ENCODE measurements at regions not wholly inside any gene's neighbourhood (a gene's known extent, or its start where the extent isn't known, plus 50 kb on each side); places are given as distances from the start of the nearest gene placed in this dataset.

DNA sequence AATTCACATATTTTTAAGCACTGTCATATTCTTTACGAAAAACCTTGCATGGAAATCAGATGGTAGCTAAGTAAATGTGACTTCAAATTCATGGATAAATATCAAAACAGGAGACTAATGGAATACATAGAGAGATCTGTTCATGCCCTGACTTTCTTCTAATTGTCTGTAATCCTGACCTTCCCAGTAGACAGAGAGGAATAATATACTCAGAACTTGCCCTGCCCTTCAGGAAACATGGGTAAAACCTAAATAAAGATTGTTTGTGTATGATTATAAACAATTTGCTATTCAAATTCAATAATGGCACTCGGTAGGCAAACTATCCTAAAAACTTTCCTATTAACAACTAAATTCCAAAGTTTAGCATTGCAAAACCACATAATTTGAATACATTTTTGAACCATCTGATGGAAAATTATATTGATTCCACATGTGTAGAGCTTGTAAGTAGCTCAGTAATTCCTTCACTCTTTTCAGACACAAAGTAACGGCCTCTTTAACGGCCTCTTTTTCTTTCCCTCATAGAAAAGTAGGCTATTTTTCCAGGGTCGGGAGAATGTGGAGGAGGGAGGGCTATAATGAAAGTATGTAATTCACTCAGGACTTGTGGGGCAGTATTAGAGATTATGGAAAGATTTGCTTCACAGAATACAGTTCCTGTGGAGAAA, 227.6 kb downstream of the ALDH8A1 start:
- H3K27ac Mint-ChIP-seq, result no peak overlapping the region
- no peak overlapping the region for H3K4me3 Mint-ChIP-seq
- no peaks in the 10 kb centered on the region for H3K9me3 Mint-ChIP-seq
- H3K4me1 Mint-ChIP-seq, result no peaks in the 10 kb centered on the region
- no peaks in the 10 kb centered on the region for H3K36me3 Mint-ChIP-seq
- H3K27me3 Mint-ChIP-seq, result peaks cover 3% of the 10 kb centered on the region

DNA sequence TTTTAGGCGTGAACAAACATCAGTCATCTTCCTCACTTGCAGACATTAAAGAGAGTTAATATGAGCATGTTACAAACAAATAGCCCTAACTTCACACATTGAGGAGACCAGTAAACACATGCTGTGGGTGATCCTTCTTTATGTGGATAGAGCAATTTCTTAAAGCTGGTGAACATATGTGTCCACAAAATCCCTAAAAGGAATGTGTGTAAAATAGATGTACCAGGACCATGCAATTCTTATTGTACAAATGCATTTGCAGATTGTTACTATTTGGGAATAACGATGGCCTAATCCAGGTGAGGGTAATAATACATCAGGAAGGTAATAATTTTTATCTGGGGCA, 228.9 kb downstream of the ALDH8A1 start:
- no peak overlapping the region for H3K27ac Mint-ChIP-seq
- no peaks in the 10 kb centered on the region for H3K4me1 Mint-ChIP-seq
- no peak overlapping the region for H3K4me3 Mint-ChIP-seq
- H3K9me3 Mint-ChIP-seq, result no peaks in the 10 kb centered on the region
- no peaks in the 10 kb centered on the region for H3K27me3 Mint-ChIP-seq
- H3K36me3 Mint-ChIP-seq, result no peaks in the 10 kb centered on the region

DNA sequence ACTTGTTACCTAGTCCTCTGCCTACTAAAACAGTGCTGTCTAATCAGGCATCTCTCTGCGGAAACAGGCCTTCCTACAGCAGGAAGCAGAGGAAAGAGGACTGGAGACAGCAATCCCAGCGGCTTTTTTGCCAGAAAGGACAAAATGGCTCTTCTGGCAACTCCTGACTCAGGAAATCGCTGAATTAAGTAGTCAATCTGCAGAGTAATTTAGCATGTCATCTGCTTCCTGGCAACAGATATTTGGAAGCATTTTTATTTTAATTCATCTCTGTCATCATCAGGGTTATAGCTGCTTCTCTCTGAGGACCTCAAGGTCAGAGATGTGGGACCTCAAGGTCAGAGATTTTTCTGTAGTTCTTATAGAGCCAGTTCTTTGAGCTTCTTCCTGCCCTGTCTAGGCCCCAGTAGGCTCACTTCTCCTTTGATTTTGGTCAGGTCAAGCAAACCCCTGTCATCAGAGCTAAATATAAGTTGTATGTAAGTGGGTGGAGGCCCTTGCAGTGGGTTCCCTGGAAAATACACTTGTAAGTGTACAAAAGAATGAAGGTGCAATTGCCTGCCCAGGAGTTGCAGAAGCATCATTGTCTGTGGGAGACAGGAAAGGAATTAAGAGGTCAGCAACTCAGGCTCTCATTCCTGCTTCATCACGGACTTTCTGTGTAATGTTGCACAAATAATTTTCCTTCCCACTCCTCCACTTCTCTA, 229.4 kb downstream of the ALDH8A1 start:
- Mint-ChIP-seq H3K4me1 (no peaks in the 10 kb centered on the region), H3K27me3 (no peaks in the 10 kb centered on the region), H3K9me3 (no peaks in the 10 kb centered on the region), H3K36me3 (no peaks in the 10 kb centered on the region), H3K4me3 (no peak overlapping the region), H3K27ac (no peak overlapping the region)

DNA sequence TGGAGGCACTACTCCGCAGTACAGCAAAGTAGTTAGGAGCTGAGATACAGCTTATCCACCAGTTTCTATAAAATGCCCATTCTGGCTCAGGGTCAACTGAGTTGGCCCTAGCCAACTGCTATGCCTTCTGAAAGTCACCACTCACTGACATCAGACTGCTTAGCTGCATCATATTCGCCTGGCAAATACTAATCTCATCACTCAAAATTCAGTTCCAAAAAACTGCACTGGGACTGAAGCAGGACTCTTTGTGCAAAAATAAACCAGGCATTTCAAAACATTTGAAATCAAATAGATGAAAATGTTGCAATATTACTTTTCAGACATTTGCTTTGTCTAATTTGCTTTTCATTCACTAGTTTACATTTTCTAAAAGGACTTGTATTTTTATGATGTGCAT, 230.0 kb downstream of the ALDH8A1 start:
- Mint-ChIP-seq H3K27me3 (no peaks in the 10 kb centered on the region), H3K9me3 (no peaks in the 10 kb centered on the region), H3K27ac (no peak overlapping the region), H3K36me3 (no peaks in the 10 kb centered on the region), H3K4me3 (no peak overlapping the region), H3K4me1 (no peaks in the 10 kb centered on the region)

DNA sequence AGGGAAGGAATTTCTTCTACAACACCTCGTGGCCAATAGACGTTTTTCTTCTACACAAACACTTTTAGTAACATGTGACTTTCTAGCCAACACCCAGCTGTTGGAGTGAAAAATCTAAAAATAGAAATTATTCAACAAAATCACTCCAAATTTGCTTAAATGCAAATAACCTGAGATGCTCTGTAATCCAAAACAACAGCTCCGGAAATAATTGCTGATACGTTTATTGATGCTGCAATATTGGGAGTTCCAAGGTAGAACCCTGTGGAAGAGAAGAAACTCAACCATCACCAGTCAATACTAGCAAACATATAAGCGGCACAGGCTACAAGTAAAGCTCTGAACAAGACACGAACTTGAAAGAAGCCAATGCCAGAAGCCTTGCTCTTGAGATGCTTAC, 230.6 kb downstream of the ALDH8A1 start:
- H3K36me3 Mint-ChIP-seq, result no peaks in the 10 kb centered on the region
- no peaks in the 10 kb centered on the region for H3K27me3 Mint-ChIP-seq
- H3K9me3 Mint-ChIP-seq, result no peaks in the 10 kb centered on the region
- H3K4me1 Mint-ChIP-seq, result peaks cover 5% of the 10 kb centered on the region
- H3K27ac Mint-ChIP-seq, result no peak overlapping the region
- no peak overlapping the region for H3K4me3 Mint-ChIP-seq

GRCh38 chr6:134714679-134715078, 235.2 kb downstream of the ALDH8A1 start:
- Mint-ChIP-seq H3K4me3 (no peak overlapping the region), H3K36me3 (no peaks in the 10 kb centered on the region), H3K4me1 (peaks cover 9% of the 10 kb centered on the region), H3K27me3 (peaks cover 2% of the 10 kb centered on the region), H3K9me3 (no peaks in the 10 kb centered on the region), H3K27ac (no peak overlapping the region)

DNA sequence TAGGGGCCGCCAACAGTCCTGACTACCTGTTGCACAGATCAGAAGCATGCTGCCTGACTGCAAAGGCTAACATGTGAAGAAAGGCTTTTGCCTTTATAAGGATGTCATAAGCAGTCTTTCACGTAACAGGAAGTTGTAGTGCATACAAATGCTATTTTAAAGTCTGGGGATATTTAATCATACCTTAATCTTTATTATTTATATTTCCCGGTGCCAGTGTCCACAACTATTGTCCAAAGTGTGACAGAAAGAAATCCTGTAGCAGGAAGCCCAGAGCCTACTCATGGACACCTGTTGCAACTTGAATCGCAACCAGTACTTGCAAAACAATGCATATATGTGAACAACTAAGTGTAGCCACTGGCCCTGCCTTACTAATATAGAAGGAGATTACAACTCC, 235.8 kb downstream of the ALDH8A1 start:
- H3K27me3 Mint-ChIP-seq, result peaks cover 2% of the 10 kb centered on the region
- no peak overlapping the region for H3K4me3 Mint-ChIP-seq
- H3K9me3 Mint-ChIP-seq, result no peaks in the 10 kb centered on the region
- no peak overlapping the region for H3K27ac Mint-ChIP-seq
- H3K4me1 Mint-ChIP-seq, result peaks cover 9% of the 10 kb centered on the region
- H3K36me3 Mint-ChIP-seq, result no peaks in the 10 kb centered on the region

- Mint-ChIP-seq H3K27me3 (peaks cover 2% of the 10 kb centered on the region), H3K4me1 (peaks cover 9% of the 10 kb centered on the region), H3K9me3 (no peaks in the 10 kb centered on the region), H3K36me3 (no peaks in the 10 kb centered on the region), H3K4me3 (no peak overlapping the region), H3K27ac (no peak overlapping the region)
Observed at GRCh38 chr6:134712311-134712710, 237.6 kb downstream of the ALDH8A1 start.

GRCh38 chr6:134708079-134708478, 241.8 kb downstream of the ALDH8A1 start:
- Mint-ChIP-seq H3K9me3 (no peaks in the 10 kb centered on the region), H3K4me3 (no peak overlapping the region), H3K27me3 (peaks cover 10% of the 10 kb centered on the region)

DNA sequence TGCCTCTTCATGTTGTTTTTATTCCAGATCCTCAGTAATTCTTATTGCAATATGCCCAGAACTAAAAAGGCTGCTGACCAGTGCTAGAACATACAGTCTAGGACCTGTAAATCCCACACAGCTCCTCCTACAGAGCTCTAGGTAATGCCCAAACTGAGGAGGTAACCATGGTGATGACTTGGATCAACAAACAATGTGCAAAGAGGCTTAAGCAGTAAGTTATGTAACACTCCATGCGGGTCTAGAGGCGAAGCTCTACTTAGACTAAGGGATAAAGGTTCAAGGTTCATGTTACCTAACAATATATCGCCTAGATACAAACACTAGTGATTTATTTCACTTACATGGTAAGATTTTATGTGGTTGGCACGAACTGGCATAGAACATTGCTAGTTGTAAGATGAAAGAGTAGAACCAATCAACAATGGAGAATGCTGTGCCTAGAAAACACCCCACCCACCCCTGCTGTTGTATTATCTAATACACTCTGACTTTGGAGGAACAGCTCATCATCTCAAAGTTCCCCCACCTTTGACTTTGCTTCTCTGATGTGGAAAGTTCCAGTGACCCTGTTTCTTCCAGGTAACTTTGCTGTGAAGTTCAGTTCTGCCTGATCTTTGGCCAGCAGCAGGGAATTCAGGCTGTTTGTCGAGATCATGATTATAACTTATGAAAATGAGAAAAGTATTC, 242.4 kb downstream of the ALDH8A1 start:
- H3K27ac Mint-ChIP-seq, result no peak overlapping the region

More at GRCh38 chr6:134708079-134708478, 241.8 kb downstream of the ALDH8A1 start:
- no peaks in the 10 kb centered on the region for H3K4me1 Mint-ChIP-seq
- H3K27ac Mint-ChIP-seq, result no peak overlapping the region
- no peaks in the 10 kb centered on the region for H3K36me3 Mint-ChIP-seq

GRCh38 chr6:134706806-134707205, 243.1 kb downstream of the ALDH8A1 start:
- H3K4me3 Mint-ChIP-seq, result no peak overlapping the region
- H3K36me3 Mint-ChIP-seq, result no peaks in the 10 kb centered on the region
- no peak overlapping the region for H3K27ac Mint-ChIP-seq
- H3K27me3 Mint-ChIP-seq, result peaks cover 8% of the 10 kb centered on the region
- H3K9me3 Mint-ChIP-seq, result no peaks in the 10 kb centered on the region
- H3K4me1 Mint-ChIP-seq, result no peaks in the 10 kb centered on the region

More for the DNA sequence above, 242.4 kb downstream of the ALDH8A1 start:
- H3K4me3 Mint-ChIP-seq, result no peak overlapping the region
- H3K9me3 Mint-ChIP-seq, result no peaks in the 10 kb centered on the region
- no peaks in the 10 kb centered on the region for H3K36me3 Mint-ChIP-seq
- H3K4me1 Mint-ChIP-seq, result no peaks in the 10 kb centered on the region
- peaks cover 10% of the 10 kb centered on the region for H3K27me3 Mint-ChIP-seq

DNA sequence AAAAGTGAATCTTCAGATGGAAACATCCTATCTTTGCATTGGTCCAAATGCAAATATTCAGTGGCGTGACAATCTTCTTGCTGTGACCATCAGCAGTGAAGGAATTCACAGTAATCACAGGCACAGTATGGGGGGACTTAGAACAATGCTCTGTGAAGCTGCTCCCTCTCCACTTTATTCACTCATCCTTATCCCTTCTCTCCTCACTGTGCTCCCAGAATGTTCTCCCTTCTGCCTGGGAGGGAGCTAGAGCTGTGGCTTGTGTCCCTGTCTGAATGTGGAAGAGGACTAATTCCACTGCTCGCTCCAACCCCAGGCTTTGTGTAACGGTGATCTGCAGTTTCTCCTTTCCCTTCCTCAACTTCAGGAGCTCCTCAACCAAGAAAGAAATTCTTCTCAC, 243.7 kb downstream of the ALDH8A1 start:
- Mint-ChIP-seq H3K27me3 (peaks cover 8% of the 10 kb centered on the region), H3K4me1 (no peaks in the 10 kb centered on the region), H3K36me3 (no peaks in the 10 kb centered on the region), H3K9me3 (no peaks in the 10 kb centered on the region), H3K4me3 (no peak overlapping the region), H3K27ac (no peak overlapping the region)

- no peaks in the 10 kb centered on the region for H3K36me3 Mint-ChIP-seq
- peaks cover 8% of the 10 kb centered on the region for H3K27me3 Mint-ChIP-seq
- H3K4me1 Mint-ChIP-seq, result no peaks in the 10 kb centered on the region
- H3K27ac Mint-ChIP-seq, result no peak overlapping the region
- H3K4me3 Mint-ChIP-seq, result no peak overlapping the region
- H3K9me3 Mint-ChIP-seq, result no peaks in the 10 kb centered on the region
Observed at GRCh38 chr6:134703206-134703605, 246.7 kb downstream of the ALDH8A1 start.

DNA sequence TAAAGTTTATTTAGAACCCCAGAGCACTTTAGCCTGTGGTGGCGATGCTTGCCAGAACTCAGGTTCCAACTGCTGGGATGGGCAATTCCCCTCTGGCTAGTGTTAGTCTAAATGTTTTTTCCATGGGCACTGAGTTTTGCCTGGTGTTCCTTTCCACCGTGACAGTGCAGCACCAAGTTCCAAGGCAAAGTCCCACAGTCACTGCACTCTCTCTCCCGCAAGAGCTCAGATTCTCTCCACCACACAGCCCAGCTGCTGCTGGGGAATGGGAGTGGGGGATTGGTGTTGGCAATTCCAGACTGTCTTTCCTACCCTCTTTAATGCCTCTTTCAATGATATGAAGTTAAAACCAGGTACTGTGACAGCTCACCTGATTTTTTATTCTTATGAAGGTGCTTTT, 247.6 kb downstream of the ALDH8A1 start:
- Mint-ChIP-seq H3K4me3 (no peak overlapping the region), H3K9me3 (no peaks in the 10 kb centered on the region), H3K27ac (no peak overlapping the region), H3K36me3 (no peaks in the 10 kb centered on the region), H3K27me3 (peaks cover 10% of the 10 kb centered on the region), H3K4me1 (no peaks in the 10 kb centered on the region)

- Mint-ChIP-seq H3K36me3 (no peaks in the 10 kb centered on the region), H3K4me3 (no peak overlapping the region), H3K27ac (no peak overlapping the region), H3K27me3 (peaks cover 13% of the 10 kb centered on the region), H3K4me1 (no peaks in the 10 kb centered on the region), H3K9me3 (no peaks in the 10 kb centered on the region)
Observed at GRCh38 chr6:134701301-134701700, 248.6 kb downstream of the ALDH8A1 start.

DNA sequence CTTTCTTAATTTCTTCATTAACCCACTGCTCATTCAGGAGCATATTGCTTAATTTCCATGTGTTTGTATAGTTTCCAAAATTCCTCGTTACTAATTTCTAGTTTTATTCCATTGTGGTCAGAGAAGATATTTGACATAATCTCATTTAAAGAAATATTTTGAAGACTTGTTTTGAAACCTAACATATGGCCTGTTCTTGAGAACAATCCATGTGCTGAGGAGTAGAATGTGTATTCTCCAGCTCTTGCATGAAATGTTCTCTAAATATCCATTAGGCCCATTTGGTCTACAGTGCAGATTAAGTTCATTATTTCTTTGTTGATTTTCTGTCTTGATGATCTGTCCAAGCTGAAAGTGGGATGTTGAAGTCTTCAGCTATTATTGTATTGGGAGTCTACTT, 251.7 kb downstream of the ALDH8A1 start:
- Mint-ChIP-seq H3K27ac (no peak overlapping the region), H3K9me3 (no peaks in the 10 kb centered on the region), H3K36me3 (no peaks in the 10 kb centered on the region), H3K4me1 (no peaks in the 10 kb centered on the region), H3K4me3 (no peak overlapping the region), H3K27me3 (peaks cover 11% of the 10 kb centered on the region)
